UCSD-AML1 (cell line): ENCODE measurements at regions not wholly inside any gene's neighbourhood (a gene's known extent, or its start where the extent isn't known, plus 50 kb on each side); places are given as distances from the start of the nearest gene placed in this dataset.

ENCODE experiments used
- DNase-seq: peaks from one replicate; lab custom pipeline; 2025; ENCODE audit not compliant: unreplicated experiment; lab: John Stamatoyannopoulos, UW

DNA sequence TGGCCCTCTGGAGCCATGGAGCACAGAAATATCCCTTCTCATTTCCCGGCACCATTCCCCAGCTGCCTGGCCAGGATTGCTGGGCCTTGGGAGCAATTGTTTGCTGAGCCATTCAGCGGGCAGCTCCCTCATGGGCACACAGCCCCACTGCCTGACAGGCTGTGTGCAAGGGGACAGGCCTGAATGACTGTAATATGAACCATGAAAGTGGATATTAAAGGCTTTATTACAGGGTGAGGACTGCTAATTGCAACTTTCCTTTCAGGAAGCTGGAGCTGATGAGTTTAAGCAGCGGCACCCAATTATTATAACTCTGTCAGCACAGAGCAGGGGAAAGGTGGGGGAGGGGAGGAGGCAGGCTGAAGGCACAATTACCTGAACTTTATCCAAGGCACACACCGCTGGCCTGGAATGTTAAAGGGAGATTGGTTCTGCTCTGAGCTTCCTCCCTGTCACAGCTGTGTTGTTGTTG, 159.8 kb upstream of the SDK2 start:
- no peak for DNase-seq

DNA sequence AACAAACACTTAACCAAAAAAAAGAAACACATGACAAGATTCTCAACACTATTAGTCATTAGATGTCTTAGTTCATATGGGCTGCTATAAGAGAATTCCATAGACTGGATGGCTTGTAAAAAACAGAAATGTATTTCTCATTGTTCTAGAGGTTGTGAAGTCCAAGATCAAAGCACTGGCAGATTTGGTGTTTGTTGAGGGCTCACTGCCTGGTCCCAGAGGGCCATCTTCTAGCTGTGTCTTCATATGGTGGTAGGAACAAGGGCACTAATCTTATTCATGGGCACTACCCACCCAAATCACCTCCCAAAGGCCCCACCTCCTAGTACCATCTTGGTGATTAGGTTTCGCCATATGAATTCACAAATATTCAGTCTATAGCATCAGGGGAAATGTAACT, 162.5 kb upstream of the SDK2 start:
- no peak for DNase-seq

GRCh38 chr17:73813201-73813600, 169.0 kb upstream of the SDK2 start:
- no peak for DNase-seq

GRCh38 chr17:73814075-73814474, 169.8 kb upstream of the SDK2 start:
- DNase-seq = no peak

DNA sequence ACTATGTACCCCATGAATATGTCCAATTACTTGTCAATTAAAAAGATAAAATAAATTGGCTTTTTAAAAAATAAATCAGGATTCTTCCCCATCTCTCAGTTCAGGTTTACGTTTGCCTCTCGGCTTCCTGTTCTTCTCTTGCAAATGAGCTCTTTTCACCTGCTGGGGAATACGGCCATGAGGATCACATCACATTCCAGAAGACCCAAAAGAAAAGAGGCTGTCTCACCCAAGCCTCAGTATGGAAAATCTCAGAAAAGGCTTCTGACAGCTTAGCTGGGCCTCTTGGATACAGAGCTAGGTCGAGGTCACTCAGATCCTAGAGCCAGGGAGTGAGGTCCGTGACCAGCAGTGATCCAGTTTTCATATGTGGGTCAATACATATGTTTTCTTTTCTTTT, 171.2 kb upstream of the SDK2 start:
- DNase-seq = no peak

DNA sequence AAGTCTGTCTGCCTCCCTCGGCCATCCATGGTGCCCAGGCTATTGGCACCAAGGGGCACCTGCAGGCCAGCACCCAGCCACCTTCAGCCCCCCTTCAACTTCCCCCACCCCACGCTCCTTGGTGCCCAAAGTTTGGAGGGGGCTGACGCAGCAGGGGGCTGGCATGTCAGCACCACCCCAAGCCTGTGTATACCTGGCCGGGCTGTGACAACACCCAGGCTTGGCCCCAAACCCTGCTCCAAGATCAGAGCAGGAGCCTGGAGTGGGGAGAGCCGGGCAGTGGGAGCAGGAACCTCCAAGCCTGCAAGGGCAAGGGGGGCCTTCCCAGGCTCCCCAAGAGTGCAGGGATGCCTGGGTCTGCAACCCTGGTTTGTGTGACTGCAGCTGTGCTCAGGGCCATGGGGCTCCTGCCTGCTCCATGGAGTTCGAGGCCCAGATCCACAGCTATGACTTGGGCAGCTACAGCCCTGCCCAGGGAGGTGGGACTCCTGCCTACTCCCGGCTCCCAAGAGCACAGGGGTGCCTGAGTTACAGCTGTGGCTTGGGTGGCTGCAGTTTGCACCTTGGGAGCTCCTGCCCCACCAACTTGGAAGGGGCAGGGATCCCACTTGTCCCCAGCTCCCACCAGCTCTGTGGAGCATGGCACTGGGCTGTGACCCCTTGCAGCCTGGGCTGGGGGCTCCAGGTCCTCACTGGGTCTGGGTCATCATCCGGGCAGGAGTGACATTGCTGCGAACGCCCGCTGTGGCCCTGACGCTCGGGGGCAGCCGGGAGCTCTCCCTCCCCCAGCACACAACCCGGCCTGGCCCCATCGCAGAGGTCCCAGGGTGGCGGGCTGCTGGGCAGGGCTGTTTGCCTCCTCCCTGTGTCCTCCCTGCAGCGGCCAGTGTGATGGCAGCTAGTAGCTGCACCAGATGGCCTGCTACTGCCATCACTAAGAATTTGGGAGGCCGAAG, 175.5 kb upstream of the SDK2 start:
- DNase-seq = no peak

DNA sequence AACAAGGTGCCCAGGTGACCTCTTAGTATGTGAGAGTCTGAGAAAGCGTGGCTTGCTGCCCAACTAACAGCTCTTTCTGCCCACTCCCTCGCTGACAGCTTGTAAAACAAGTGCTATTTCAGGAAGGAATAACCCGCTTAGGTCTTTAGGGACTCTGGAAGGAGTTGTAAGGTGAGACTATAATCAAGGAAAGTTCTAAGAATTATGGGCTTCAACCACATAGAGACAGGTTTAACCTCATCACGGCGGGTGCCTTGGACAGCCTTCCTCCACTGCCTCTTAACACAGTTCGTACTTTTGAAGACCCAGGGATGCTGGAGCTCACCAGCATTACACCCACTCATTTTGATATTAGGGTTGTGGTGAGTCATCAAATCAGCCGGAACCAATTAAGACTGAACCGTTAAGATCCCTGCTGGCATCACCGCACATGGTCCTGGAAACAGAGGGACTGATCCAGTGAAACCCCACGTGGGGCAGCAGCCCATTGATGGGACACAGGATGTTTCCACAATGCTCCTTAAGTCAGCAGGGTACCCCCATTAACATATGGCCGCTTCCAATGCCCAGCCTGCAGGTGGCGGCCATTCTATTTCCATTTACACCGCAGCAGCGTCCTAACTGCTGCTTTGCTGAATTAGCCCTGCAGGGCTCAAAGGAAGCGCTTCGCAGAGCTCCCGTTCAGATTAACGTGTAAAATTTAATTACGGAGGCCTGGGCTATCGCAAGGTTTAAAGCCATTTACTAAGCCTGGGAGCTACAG, 176.6 kb upstream of the SDK2 start:
- peak; percentile 19 for DNase-seq

- DNase-seq = no peak
These were observed 177.4 kb upstream of the SDK2 start for GRCh38 chr17:73821665-73822064.

DNA sequence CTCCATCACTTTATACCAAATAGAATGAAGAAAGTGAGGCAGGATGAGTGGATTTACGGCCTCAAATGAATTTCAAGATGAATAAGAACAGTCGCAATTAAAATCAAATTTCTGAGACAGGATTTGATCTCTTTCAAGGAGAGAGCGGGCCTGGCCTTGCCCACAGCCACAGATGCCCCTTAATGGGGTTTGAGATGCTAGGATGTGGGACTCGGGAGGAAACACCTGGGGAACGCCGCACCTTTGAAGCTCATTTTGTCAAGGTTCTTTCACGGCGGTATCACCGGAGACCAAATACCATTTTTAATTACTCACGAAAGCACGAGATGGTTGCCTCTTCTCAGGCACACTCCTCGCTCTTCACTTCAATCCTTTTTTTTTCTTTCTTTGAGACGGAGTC, 178.1 kb upstream of the SDK2 start:
- DNase-seq = no peak

DNA sequence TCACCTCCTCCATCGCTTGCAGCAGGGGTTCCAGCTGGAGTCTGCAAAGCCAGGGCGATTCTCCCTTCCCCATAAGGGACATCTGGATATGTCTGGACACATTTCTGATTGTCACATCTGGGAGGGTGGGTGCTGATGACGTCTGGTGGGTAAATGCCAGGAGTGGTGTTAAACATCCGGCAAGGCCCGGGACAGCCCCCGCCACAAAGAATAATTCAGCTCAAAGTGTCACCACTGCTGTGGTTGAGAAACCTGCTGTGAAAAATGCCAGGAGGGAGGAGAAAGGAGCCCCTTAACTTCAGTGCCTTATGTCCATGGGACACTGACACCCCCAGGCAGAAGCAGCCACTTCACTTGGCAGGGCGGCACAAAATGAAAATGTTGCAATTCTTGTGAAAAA, 179.4 kb upstream of the SDK2 start:
- DNase-seq = no peak

GRCh38 chr17:73824321-73824720, 180.1 kb upstream of the SDK2 start:
- no peak for DNase-seq

DNA sequence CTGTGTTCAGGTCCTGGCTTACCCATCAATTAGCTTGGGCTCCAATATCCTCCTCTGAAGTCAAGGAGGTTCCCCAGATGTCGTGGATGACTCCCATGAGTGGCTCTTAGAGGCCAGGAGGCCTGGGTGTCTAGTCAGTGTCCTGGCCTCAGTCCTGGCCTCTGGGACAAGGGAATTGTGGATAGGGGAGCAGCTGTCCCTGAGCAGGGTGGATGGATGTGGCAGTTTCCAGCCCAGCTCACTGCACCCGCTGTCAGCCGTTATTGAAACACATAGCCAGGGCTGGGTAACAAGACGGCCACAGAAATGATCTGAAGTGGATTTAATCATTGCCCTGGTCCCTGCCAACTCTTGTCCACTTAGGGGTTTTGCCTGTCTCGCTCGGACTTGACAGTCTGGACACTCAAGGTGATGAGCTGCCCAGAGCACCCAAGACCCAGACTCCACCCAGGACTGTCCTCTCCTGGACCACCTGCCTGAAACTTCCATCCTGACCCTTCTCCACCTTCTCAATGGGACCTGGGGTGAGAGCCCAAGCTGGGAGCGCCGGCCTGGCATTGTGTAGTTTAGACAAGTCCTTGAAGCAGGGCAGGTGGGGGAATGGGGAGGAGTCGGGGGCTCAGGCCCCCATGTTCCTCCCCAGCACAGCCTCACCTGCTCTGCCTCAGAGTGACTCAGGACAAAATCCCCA, 182.1 kb upstream of the SDK2 start:
- no peak for DNase-seq

DNA sequence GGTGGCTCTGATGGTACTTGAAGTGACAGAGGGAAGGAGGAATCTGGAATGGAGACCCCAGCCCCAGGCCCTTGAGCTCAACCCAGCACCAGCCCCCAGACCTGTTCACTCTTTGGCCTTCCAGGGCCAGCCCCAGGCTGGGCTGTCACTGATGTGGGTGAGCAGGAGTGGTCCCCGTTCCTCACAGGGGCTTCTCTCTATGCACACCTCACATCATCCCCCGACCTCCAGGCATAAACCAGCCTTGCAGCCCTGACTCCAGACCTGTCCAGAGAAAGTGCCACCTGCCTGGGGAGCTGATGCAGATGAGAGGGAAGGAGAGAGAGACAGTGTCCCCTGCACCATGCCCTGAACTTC, 182.6 kb upstream of the SDK2 start:
- DNase-seq = no peak

- DNase-seq = no peak
These were observed 183.5 kb upstream of the SDK2 start for GRCh38 chr17:73827627-73828291.

DNA sequence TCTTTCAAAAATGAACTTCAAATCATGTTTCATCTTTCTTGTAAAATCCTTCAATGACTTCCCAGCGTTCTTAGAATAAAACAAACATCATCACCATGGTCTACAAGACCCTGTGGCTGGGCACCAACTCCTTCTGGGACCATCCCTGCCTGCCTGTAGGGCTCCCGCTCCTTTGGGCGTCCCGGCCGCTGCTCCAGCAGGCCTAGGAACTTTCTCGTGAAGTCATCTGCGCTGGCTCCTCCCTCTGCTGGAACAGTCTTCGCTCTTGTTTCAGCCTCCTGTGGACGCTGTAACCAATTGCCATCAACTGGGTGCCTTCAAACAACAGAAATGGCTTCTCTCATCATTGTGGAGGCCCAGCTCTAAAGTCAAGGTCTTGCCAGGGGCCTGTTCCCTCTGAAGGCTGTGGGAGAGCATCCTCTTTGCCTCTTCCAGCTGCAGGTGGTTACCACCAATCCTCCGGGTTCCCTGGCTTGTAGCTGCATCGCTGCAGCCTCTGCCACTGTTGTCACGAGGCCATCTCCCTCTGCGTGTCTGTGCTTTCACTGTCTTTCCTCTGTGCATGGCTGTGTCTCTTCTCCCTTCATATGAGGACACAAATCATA, 185.5 kb upstream of the SDK2 start:
- DNase-seq = no peak

DNA sequence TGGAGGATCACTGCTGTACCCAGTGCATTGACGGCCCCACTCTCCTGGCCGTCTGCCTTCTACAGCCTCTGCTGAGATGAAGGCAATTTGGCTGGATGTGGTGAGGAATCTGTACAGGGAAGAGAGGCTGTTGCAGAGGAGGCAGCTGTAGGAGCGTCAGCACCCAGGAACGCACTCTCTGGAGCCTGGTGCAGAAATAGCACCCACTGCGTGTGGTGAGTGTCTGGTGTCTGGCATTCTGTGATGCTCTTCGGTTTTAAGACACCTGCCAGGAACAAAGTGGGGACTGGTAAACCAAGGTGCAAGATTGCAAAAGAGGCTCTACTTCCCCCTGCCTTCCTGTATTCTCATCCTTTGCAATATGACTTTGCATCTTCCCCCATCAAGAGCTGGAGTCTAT, 187.5 kb upstream of the SDK2 start:
- no peak for DNase-seq

- no peak for DNase-seq
These were observed 189.7 kb upstream of the SDK2 start for GRCh38 chr17:73833775-73834488.

GRCh38 chr17:73834684-73835343, 190.6 kb upstream of the SDK2 start:
- DNase-seq = no peak

DNA sequence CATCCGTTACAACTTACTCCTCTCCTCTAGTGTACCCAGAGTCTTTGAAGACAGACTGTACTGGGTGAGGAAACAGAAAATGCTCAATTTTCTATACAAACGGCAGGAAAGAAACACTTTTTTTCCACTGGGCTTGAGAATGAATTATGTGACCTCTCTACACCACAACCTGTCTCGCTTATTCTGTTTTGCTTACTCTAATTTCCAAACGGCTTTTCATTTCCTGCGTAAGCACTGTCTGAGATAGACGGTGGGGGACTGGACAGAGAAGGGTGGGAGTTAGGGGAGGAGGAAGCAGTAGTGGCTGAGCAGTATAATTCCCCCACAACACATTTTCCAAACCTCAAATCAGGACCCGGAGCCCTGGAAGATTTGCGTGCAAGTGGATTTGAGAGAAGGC, 191.4 kb upstream of the SDK2 start:
- DNase-seq = no peak

GRCh38 chr17:73838815-73839214, 194.6 kb upstream of the SDK2 start:
- no peak for DNase-seq
